Naive thymus-derived CD4-positive, alpha-beta T cell (primary cell): ENCODE measurements at regions not wholly inside any gene's neighbourhood (a gene's known extent, or its start where the extent isn't known, plus 50 kb on each side); places are given as distances from the start of the nearest gene placed in this dataset.

Source experiments
- ATAC-seq: fragments of 150-1000 bp; cut with Tn5 transposase; 2 replicates; pipeline ENCODE4 v1.10.0; 2021; ENCODE audit warnings: mild to moderate bottlenecking, moderate library complexity
- CTCF ChIA-PET: fragments of 350-600 bp; sonication (Branson Sonifier 250); formaldehyde crosslinking; loops from one replicate; lab custom pipeline; 2021; ENCODE audit warnings: antibody characterized with exemption; lab: Charles Lee
- POLR2A ChIA-PET: fragments of 350-600 bp; sonication (Branson Sonifier 250); formaldehyde crosslinking; loops from one replicate; lab custom pipeline; 2021; ENCODE audit warnings: antibody characterized with exemption, inconsistent platforms; lab: Charles Lee
- DNase-seq, 9 donors: peaks; one replicate each; pipeline versions ENCODE4 v3.0.0 to v3.0.0-alpha.2; 2020 to 2022; ENCODE audit warnings: mixed read lengths in 1 of 9
- H3K27ac ChIP-seq: one replicate; pipeline ENCODE4 v1.7.0; 2013; ENCODE audit warnings: mild to moderate bottlenecking, low read depth, low read length, moderate library complexity
- H3K27me3 ChIP-seq, 2 donors: one replicate each; pipeline ENCODE4 v1.7.0; 2013; ENCODE audit warnings: low read length in 2 of 2, mild to moderate bottlenecking in 2 of 2, moderate library complexity in 2 of 2; ENCODE audit not compliant: control insufficient read depth in 2 of 2, insufficient read depth in 2 of 2
- H3K36me3 ChIP-seq, 3 experiments: 1 replicate in 2 of 3; 2 replicates in 1 of 3; pipeline ENCODE4 v1.7.0; 2013; ENCODE audit warnings: low read length in 3 of 3, mild to moderate bottlenecking in 3 of 3, moderate library complexity in 1 of 3; ENCODE audit not compliant: insufficient read depth in 3 of 3, control insufficient read depth in 2 of 3
- H3K4me1 ChIP-seq, 2 donors: one replicate each; pipeline ENCODE4 v1.7.0; 2013; ENCODE audit warnings: low read length in 2 of 2, mild to moderate bottlenecking in 2 of 2, moderate library complexity in 1 of 2; ENCODE audit not compliant: control insufficient read depth in 2 of 2, insufficient read depth in 2 of 2
- H3K4me3 ChIP-seq: 2 replicates; pipeline ENCODE4 v1.7.0; 2013; ENCODE audit warnings: mild to moderate bottlenecking, low read length
- H3K9me3 ChIP-seq, 3 experiments: 1 replicate in 2 of 3; 2 replicates in 1 of 3; pipeline ENCODE4 v1.7.0; 2013; ENCODE audit warnings: low read length in 3 of 3; ENCODE audit not compliant: control insufficient read depth in 2 of 3
- H3K27ac Mint-ChIP-seq, 9 donors: one replicate each; pipeline ENCODE4 v1.8.0; 2020 to 2022; ENCODE audit warnings: mixed read lengths in 9 of 9, mild to moderate bottlenecking in 8 of 9, moderate library complexity in 5 of 9, inconsistent platforms in 2 of 9
- H3K27me3 Mint-ChIP-seq, 5 donors: one replicate each; pipeline ENCODE4 v1.8.0; 2021 to 2022; ENCODE audit warnings: mixed read lengths in 5 of 5, mild to moderate bottlenecking in 1 of 5
- H3K36me3 Mint-ChIP-seq, 5 donors: one replicate each; pipeline ENCODE4 v1.8.0; 2020 to 2022; ENCODE audit warnings: mixed read lengths in 5 of 5, mild to moderate bottlenecking in 3 of 5, inconsistent platforms in 1 of 5
- H3K4me1 Mint-ChIP-seq, 7 donors: one replicate each; pipeline ENCODE4 v1.8.0; 2020 to 2022; ENCODE audit warnings: mixed read lengths in 7 of 7, mild to moderate bottlenecking in 3 of 7, inconsistent platforms in 1 of 7
- H3K4me3 Mint-ChIP-seq, 10 donors: one replicate each; pipeline ENCODE4 v1.8.0; 2020 to 2022; ENCODE audit warnings: mild to moderate bottlenecking in 10 of 10, mixed read lengths in 10 of 10, moderate library complexity in 6 of 10, inconsistent platforms in 2 of 10
- H3K9me3 Mint-ChIP-seq, 11 donors: one replicate each; pipeline ENCODE4 v1.8.0; 2020 to 2022; ENCODE audit warnings: mixed read lengths in 11 of 11, mild to moderate bottlenecking in 4 of 11, inconsistent platforms in 1 of 11, moderate library complexity in 1 of 11
- intact Hi-C, 2 donors: fragments of 100-400 bp; cut with micrococcal nuclease; formaldehyde crosslinking; loops; one replicate each; pipeline ENCODE4 v1.15.1; 2023

- no peak overlapping the region for H3K27ac ChIP-seq
- no peak for DNase-seq
- CTCF ChIA-PET, result no interaction called here
- Mint-ChIP-seq H3K4me3 (no peak overlapping the region), H3K27ac (no peak overlapping the region), H3K9me3 (peaks cover 3 to 30% (median 7%) of the 10 kb centered on the region in 11 donors), H3K27me3 (no peaks in the 10 kb centered on the region), H3K4me1 (no peaks in the 10 kb centered on the region), H3K36me3 (peaks cover 0 to 4% (median 0%) of the 10 kb centered on the region in 5 donors)
- H3K36me3 ChIP-seq, result no peaks in the 10 kb centered on the region
- no peak overlapping the region for H3K4me3 ChIP-seq
- intact Hi-C loops, result no loop called here
- no peaks in the 10 kb centered on the region for H3K9me3 ChIP-seq
- H3K4me1 ChIP-seq, result no peaks in the 10 kb centered on the region
- no peaks in the 10 kb centered on the region for H3K27me3 ChIP-seq
- POLR2A ChIA-PET, result no interaction called here
- ATAC-seq, result no peak
These were observed 787.1 kb upstream of the CTNND2 start for GRCh38 chr5:12691330-12691729.

- no peaks in the 10 kb centered on the region for H3K36me3 ChIP-seq
- Mint-ChIP-seq H3K27ac (no peak overlapping the region), H3K36me3 (peaks cover 0 to 4% (median 0%) of the 10 kb centered on the region in 5 donors), H3K27me3 (no peaks in the 10 kb centered on the region), H3K4me1 (no peaks in the 10 kb centered on the region), H3K4me3 (no peak overlapping the region), H3K9me3 (peaks cover 0 to 24% (median 7%) of the 10 kb centered on the region in 11 donors)
- CTCF ChIA-PET, result no interaction called here
- no peaks in the 10 kb centered on the region for H3K27me3 ChIP-seq
- H3K4me3 ChIP-seq, result no peak overlapping the region
- H3K27ac ChIP-seq, result no peak overlapping the region
- H3K4me1 ChIP-seq, result no peaks in the 10 kb centered on the region
- no peaks in the 10 kb centered on the region for H3K9me3 ChIP-seq
- intact Hi-C loops, result no loop called here
- POLR2A ChIA-PET, result no interaction called here
- DNase-seq (no peak), ATAC-seq (no peak)
These were observed 786.1 kb upstream of the CTNND2 start for GRCh38 chr5:12690361-12690760.

GRCh38 chr5:12683249-12683648 lies 779.0 kb upstream of the CTNND2 start:
- Mint-ChIP-seq H3K36me3 (no peaks in the 10 kb centered on the region), H3K27me3 (no peaks in the 10 kb centered on the region), H3K9me3 (peaks cover 0 to 3% (median under 1%) of the 10 kb centered on the region in 11 donors), H3K4me3 (no peak overlapping the region), H3K27ac (no peak overlapping the region), H3K4me1 (no peaks in the 10 kb centered on the region)
- Histone ChIP-seq H3K27ac (no peak overlapping the region), H3K36me3 (no peaks in the 10 kb centered on the region), H3K4me1 (no peaks in the 10 kb centered on the region), H3K9me3 (no peaks in the 10 kb centered on the region), H3K27me3 (no peaks in the 10 kb centered on the region), H3K4me3 (no peak overlapping the region)
- intact Hi-C loops, result no loop called here
- POLR2A ChIA-PET, result no interaction called here
- ATAC-seq (no peak), DNase-seq (no peak)
- CTCF ChIA-PET, result no interaction called here

DNA sequence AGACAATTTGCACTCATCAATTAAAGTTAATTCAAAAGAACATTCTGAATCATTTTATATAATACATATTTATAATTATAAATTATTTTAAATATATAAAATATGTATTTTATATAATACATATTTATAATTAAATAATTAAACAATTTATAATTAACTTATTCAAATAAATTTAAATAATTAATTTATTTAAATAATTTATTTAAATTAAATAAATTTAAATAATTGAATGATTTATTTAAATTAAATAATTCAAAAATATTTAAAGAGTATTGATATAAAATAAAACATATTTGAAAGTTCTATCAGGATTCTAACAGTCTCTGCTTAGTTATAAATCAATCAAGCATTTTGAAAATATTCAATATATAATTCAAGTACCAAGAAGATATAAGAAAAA lies 775.5 kb upstream of the CTNND2 start:
- Mint-ChIP-seq H3K36me3 (no peaks in the 10 kb centered on the region), H3K4me3 (no peak overlapping the region), H3K27ac (no peak overlapping the region), H3K27me3 (no peaks in the 10 kb centered on the region), H3K4me1 (no peaks in the 10 kb centered on the region), H3K9me3 (peaks cover 0 to 17% (median 7%) of the 10 kb centered on the region in 11 donors)
- ChIA-PET CTCF (no interaction called here), POLR2A (no interaction called here)
- no peak overlapping the region for H3K27ac ChIP-seq
- intact Hi-C loops, result no loop called here
- no peaks in the 10 kb centered on the region for H3K27me3 ChIP-seq
- H3K36me3 ChIP-seq, result no peaks in the 10 kb centered on the region
- no peaks in the 10 kb centered on the region for H3K9me3 ChIP-seq
- H3K4me1 ChIP-seq, result no peaks in the 10 kb centered on the region
- DNase-seq (no peak), ATAC-seq (no peak)
- H3K4me3 ChIP-seq, result no peak overlapping the region

DNA sequence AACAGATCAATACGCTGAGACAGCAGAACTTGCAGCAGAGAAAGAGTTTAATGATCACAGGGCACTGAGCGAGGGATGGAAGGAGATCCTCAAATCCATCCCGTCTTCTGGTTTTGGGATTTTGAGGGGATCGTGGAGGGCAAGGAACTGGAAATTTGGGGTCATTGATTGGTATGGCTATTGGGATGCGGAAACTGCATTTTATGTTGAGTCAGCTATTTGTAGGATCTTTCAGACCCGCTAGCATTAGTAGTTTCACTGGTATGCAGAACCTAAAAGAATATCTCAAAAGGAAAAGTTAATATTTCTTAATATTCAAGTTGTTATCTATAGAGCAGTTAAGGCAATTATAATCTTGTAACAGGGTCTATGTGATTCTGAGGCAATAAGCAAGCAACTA lies 771.7 kb upstream of the CTNND2 start:
- Mint-ChIP-seq H3K9me3 (peaks cover 0 to 23% (median 9%) of the 10 kb centered on the region in 11 donors), H3K27ac (no peak overlapping the region), H3K4me3 (no peak overlapping the region), H3K27me3 (no peaks in the 10 kb centered on the region), H3K4me1 (no peaks in the 10 kb centered on the region), H3K36me3 (no peaks in the 10 kb centered on the region)
- CTCF ChIA-PET, result no interaction called here
- POLR2A ChIA-PET, result no interaction called here
- H3K27ac ChIP-seq, result no peak overlapping the region
- H3K4me3 ChIP-seq, result no peak overlapping the region
- DNase-seq (no peak), ATAC-seq (no peak)
- intact Hi-C loops, result no loop called here
- H3K4me1 ChIP-seq, result no peaks in the 10 kb centered on the region
- H3K9me3 ChIP-seq, result no peaks in the 10 kb centered on the region
- no peaks in the 10 kb centered on the region for H3K27me3 ChIP-seq
- H3K36me3 ChIP-seq, result no peaks in the 10 kb centered on the region

- no peak overlapping the region for H3K4me3 ChIP-seq
- no peaks in the 10 kb centered on the region for H3K36me3 Mint-ChIP-seq
- H3K4me3 Mint-ChIP-seq, result no peak overlapping the region
- ATAC-seq, result no peak
- no peak overlapping the region for H3K27ac Mint-ChIP-seq
- H3K9me3 ChIP-seq, result no peaks in the 10 kb centered on the region
- no peaks in the 10 kb centered on the region for H3K4me1 Mint-ChIP-seq
- no peak overlapping the region for H3K27ac ChIP-seq
- no peaks in the 10 kb centered on the region for H3K27me3 Mint-ChIP-seq
- H3K4me1 ChIP-seq, result no peaks in the 10 kb centered on the region
- peaks cover 2 to 35% (median 12%) of the 10 kb centered on the region in 11 donors for H3K9me3 Mint-ChIP-seq
- no peak for DNase-seq
- ChIA-PET POLR2A (no interaction called here), CTCF (no interaction called here)
- intact Hi-C loops, result no loop called here
- no peaks in the 10 kb centered on the region for H3K36me3 ChIP-seq
- H3K27me3 ChIP-seq, result no peaks in the 10 kb centered on the region
These were observed 767.9 kb upstream of the CTNND2 start for GRCh38 chr5:12672141-12672540.

DNA sequence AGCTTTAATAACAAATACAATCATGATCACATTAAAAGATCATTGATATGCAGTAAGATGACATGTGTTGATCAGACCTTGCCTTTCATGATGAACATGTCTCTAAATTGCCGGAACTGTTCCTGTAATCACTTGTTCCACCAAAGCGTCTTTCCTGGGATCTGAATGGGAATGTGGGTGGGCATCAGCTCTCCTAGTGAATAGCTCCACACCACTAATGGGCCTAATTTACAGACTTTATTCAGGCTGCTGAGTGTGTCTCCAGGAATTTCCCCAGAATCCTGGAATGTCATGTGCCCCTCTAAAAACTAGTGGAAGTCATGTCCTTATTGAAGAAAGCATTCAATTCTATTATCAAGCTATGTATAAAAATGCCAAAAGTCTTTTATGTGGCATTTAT lies 765.1 kb upstream of the CTNND2 start:
- H3K27ac Mint-ChIP-seq, result no peak overlapping the region

More for the DNA sequence above, 765.1 kb upstream of the CTNND2 start:
- ChIA-PET CTCF (no interaction called here), POLR2A (no interaction called here)
- Histone ChIP-seq H3K27ac (no peak overlapping the region), H3K9me3 (no peaks in the 10 kb centered on the region), H3K27me3 (no peaks in the 10 kb centered on the region), H3K36me3 (no peaks in the 10 kb centered on the region), H3K4me1 (no peaks in the 10 kb centered on the region), H3K4me3 (no peak overlapping the region)
- intact Hi-C loops, result no loop called here
- Mint-ChIP-seq H3K36me3 (no peaks in the 10 kb centered on the region), H3K4me1 (no peaks in the 10 kb centered on the region), H3K27me3 (no peaks in the 10 kb centered on the region), H3K9me3 (peaks cover 0 to 34% (median 22%) of the 10 kb centered on the region in 11 donors), H3K4me3 (no peak overlapping the region)
- DNase-seq (no peak), ATAC-seq (no peak)
